ENCODE measurements at regions not wholly inside any gene's neighbourhood (a gene's known extent, or its start where the extent isn't known, plus 50 kb on each side); places are given as distances from the start of the nearest gene placed in this dataset.

DNA sequence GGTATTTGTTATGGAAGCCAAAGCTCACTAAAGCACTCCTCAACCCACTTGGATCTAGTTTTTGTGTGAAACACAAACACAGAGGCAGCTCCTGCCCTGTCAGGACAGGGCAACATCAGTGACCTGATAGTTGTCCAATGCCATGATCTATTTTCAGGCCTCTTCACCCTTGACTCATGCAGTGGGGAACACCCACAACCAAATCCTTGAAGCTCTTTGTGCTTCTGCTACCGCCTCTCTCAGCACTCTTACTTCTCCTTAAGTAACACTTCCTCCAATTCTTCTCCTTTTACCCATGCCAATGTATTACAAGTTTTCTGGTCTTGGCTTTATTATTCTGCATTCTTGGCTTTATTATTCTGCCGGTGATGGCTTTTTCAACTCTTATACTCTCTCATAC is 425.3 kb downstream of the INHBA start:
- no peak for DNase-seq

DNA sequence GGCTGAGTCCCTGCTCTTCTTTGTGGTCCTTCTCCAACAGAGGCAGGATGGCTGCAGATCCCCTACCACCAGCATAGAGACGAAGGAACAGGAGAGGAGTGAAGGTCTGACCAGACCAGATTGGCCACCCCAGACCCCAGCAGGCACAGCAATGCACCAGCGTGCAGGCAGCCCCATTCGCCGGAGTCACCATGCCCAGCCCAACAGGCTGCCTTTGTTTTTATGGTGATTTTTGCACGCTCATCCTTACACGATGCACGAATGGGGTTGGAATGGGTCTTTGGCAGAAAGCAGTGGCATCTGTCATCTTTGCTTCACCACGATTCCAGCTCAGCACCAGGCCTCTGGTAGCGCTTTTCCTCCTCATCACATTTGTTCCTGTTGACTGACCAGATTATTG is 427.6 kb downstream of the INHBA start:
- DNase-seq, result no peak

DNA sequence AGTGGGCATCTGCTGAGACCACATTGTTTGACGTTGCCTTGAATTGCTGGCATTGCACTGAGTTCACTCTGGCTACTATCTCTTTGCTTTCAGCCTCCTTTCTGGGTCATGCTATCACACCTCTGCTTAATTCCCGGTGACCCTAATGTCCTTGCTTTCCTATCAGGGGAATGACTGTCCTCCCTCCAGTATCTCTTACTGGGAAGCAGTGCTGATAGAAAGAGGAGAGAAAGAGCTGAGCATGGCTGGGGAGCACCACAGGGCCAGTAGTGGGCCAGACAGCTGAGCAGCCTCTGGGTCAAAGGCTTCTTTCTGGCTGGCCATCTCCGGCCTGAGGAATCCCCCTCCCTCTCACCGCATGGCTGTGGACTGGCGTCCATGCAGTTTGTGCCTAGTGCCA is 428.7 kb downstream of the INHBA start:
- DNase-seq, result no peak

- no peak for DNase-seq
Observed at GRCh38 chr7:41272664-41273063, 430.2 kb downstream of the INHBA start.

GRCh38 chr7:41268878-41269277 is 434.0 kb downstream of the INHBA start:
- DNase-seq, result no peak

DNA sequence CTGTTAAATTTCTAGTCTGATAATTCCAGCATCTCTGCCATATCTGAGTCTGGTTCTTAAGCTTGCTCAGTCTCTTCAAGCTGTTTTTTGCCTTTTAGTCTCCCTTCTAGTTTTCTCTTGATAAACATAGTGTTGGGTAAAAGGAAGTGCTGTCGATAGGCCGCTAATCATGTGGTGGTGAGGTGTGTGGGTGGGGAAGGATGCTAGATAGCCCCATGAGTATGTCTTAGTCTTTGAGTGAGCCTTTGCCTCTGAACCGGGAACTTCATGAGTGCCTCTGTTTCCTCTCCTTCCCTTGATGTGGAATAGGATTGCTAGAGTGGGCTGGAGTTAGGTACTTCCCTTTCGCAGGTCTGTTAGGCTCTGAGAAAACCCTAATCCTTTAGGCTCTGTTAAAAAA is 441.8 kb downstream of the INHBA start:
- DNase-seq, result no peak

DNA sequence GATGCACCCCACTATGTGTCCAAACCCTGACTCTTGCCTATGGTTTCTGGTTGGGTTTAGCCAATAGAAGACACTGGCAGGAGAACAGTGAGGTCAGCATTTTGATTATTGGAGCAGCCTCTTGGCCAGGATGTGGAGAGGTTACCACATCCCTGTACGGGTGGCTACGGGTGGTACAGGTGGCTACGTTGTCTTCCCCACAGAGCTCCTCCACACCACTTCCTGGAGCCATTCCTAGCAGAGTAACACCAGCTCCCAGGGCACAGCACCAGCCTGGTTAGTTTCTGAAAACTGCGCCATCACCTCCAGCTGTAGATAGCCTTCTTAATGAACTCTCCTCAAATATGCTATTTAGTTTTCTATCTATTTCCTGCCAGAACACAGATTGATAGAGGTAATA is 445.2 kb downstream of the INHBA start:
- no peak for DNase-seq

DNA sequence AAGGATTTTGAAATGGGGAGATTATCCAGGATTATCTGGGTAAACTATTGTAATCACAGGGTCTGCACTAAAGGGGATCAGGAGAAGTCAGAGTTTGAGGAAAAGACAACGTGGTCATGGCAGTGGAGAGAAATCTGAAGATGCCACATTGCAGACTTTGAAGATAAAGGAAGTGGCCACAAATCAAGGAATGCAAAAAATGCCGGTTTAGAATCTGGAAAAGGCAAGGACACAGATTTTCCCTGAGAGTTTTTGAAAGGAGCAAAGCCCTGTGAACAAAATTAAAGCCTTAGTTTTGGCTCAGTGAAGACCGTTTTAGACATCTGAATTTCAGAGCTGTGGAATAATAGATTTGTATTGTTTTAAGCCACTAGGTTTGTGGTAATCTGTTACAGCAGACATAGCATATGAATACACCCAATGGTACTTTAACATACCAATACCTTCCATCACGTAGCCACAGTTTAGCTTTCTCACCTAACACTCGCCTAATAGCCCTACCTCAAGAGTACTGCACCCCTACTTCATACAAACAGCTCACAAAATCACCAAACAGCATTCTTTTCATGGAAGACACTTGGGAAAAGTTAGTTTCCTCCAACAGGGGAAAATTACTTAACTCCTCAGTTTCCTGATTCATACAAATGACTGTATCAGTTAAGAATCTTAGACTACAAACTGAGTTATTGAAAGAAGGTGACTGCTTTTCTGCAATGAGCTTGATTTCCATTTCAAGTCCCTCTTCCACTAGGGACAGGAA is 446.5 kb downstream of the INHBA start:
- no peak for DNase-seq

GRCh38 chr7:41255716-41256115 is 447.2 kb downstream of the INHBA start:
- DNase-seq, result no peak

DNA sequence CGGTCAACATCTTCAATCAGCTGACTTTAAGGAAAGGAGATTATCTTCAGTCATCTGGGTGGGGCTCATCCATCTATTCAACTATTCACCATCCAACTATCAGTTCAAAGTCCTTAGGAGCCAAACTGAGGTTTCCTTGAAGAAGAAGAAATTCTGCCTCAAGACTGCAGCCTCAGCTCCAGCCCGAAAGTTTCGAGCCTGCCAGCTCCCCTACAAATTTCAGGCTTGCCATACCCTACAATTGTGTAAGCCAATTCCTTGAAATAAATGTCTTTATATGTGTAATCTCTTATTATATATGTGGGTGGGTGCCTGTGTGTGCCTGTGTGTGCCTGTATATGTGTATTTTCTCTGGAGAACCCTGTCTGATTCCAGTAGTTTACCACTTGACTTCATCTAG is 447.8 kb downstream of the INHBA start:
- DNase-seq, result no peak

GRCh38 chr7:41252957-41253356 is 449.9 kb downstream of the INHBA start:
- no peak for DNase-seq

DNA sequence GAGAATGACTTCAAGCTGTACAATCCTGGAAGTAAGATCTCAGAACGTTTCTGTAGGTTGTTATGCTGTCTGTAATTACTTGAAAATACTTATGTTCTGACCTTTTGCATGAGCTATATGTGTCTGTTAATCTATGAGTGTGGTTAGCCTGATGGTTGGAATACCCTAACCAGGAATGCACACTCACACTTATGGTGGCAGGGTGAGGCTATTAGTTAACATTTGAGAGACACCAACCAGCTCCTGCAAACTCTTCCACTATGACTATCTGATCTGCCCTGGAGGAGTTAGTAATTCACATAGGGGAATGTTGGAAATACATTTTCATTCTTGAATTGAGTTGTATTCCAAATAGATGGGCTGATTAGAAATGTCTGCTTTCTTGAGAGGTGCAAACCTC is 450.3 kb downstream of the INHBA start:
- no peak for DNase-seq

- DNase-seq, result no peak
Observed at GRCh38 chr7:41247143-41247865, 455.6 kb downstream of the INHBA start.

DNA sequence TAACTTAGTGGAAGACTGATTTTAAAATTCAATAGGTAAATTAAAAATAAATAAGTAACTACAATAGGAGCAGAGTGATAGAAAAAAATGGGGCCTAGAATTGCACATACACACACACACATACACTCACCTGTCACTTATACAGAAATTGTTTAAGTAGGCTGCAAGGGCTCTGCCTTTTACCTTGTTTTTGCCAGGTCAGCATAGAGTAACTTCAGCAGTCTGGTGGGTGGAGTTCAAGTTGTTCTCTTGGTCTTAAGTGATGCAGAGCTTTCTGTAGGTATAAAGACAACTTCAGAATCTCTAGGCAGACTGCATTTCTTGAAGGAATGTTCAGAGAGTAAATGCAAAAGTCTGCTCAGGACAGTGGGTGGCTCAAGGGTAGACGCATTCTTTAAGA is 457.0 kb downstream of the INHBA start:
- no peak for DNase-seq

GRCh38 chr7:41244246-41244645 is 458.6 kb downstream of the INHBA start:
- DNase-seq, result no peak

GRCh38 chr7:41241641-41242040 is 461.2 kb downstream of the INHBA start:
- no peak for DNase-seq

- DNase-seq, result no peak
Observed at GRCh38 chr7:41239596-41239995, 463.3 kb downstream of the INHBA start.

- no peak for DNase-seq
Observed at GRCh38 chr7:41238851-41239331, 464.0 kb downstream of the INHBA start.

DNA sequence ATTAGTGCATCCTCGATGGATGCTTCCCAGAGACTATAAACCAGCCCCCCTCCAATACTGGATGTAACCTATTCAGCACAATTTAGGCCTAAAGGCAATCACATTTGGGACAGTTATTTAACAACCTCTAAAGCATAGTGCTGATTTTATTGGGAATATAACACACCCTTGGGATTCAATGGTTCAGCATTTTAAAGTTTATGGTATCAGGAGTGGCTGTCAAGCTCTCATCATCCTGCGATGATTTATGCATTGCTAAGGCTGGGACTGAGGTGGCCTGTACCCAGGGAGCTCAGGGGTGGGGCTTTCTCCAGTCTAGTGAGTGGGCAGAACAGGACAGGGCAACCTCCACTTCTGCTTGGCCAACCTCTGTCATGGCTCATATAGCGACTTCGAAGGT is 464.9 kb downstream of the INHBA start:
- no peak for DNase-seq

- DNase-seq, result no peak
Observed at GRCh38 chr7:41232086-41232485, 470.8 kb downstream of the INHBA start.

DNA sequence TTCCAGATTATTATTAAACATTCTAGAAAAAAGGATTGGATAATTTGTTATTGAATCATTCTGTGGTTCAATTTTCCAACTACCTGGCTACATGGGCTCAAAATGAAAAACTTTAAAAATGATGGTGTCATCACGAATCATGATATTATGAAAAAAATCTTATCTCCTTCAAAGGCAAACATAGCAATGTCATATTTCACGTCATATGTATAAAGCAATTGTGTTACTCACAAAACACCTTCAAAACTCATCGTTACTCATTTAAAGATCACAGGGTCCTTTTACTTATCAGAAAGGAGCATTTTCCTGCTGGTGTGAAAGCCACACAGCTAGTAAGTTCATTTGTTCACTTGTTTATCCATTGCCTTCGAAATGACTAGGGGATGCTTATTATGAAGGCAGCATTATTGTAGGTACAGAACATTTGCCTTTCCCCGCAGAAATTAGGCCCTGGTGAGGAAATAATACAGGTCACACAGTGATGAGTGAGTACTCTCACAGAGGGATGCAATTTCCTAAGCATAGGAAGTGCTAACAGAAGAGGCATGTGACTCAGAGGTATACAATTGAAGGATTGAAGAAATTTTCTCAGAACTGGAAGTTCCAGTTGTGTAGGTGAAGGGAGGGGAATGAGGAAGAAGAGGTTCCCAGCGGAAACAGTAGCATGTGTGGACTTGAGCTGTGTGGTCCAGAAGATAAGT is 478.7 kb downstream of the INHBA start:
- no peak for DNase-seq

DNA sequence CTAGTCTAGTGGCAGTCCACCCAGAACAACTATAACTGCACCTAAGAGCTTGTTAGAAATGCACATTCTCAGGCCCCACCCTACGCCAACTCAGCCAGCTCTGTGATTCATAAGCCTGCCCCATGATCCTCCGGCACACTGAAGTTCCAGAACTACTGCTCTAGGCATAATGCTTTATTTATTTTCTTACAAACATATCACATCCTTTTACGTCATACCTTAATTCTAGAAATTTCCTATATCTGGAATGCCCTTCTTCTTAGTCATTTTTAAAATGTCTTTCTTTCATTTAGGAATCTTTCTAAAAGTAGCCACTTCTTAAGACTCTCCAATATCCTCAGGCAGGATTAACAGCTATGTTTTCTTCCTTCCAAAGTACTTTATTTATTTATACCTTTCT is 480.1 kb downstream of the INHBA start:
- no peak for DNase-seq

DNA sequence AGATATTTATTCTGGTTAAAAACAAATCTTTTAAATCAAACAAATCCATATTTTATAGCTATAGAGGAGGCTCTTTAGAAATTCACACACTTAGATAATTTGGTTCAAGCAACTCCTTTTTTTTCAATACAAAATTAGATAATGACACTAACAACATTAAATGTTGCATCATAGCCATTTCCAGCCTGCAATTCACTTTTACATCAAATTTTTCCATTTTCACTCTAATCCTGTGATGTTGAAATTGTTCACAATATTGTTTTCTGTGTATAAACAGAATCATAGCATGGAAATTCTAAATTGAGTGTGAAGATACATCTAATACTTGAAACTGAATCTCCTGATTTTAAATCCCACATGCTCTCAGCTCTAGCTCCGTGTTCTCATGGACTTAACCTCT is 482.6 kb downstream of the INHBA start:
- DNase-seq, result no peak

DNA sequence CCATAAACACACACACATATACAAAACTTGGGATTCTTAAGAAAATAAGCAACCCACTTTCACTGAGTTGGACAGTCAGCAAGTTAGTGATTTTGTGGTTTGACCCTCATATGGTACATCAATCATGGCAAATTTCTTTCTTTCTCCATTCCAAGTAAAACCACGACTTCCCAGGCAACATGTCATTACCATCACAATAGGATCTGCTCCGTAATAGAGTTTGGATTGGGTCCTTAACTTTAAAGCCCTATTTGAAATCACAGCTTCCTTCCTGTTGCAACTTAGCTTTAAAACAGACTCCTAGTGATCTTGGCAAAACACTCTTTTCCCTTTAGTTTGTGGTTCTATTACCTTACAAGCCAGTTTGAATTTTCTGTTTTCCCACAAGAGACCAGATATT is 483.6 kb downstream of the INHBA start:
- no peak for DNase-seq
